ENCODE measurements at regions not wholly inside any gene's neighbourhood (a gene's known extent, or its start where the extent isn't known, plus 50 kb on each side); places are given as distances from the start of the nearest gene placed in this dataset.
"Not testable (repeated sequence)": the region's sequence is repeated elsewhere in the genome, so short reads cannot be mapped to it uniquely, and the experiment has no call there.

GRCh38 chr15:38073178-38073946, 138.9 kb downstream of the TMCO5A start:
- no peak for DNase-seq

- DNase-seq: no peak
Measured at GRCh38 chr15:38074029-38074428, 139.6 kb downstream of the TMCO5A start.

- no peak for DNase-seq
Measured at GRCh38 chr15:38075466-38075865, 141.0 kb downstream of the TMCO5A start.

- no peak for DNase-seq
Measured at GRCh38 chr15:38076786-38077185, 142.3 kb downstream of the TMCO5A start.

- DNase-seq: no peak
Measured at GRCh38 chr15:38079236-38079635, 144.8 kb downstream of the TMCO5A start.

- no peak for DNase-seq
Measured at GRCh38 chr15:38080651-38081275, 146.3 kb downstream of the TMCO5A start.

- no peak for DNase-seq
Measured at GRCh38 chr15:38084289-38084688, 149.8 kb downstream of the TMCO5A start.

GRCh38 chr15:38085114-38085513, 150.7 kb downstream of the TMCO5A start:
- no peak for DNase-seq

GRCh38 chr15:38085931-38086568, 151.6 kb downstream of the TMCO5A start:
- DNase-seq: no peak

GRCh38 chr15:38086611-38087010, 152.2 kb downstream of the TMCO5A start:
- DNase-seq: no peak

GRCh38 chr15:38088971-38089370, 154.5 kb downstream of the TMCO5A start:
- no peak for DNase-seq

GRCh38 chr15:38090223-38090622, 155.8 kb downstream of the TMCO5A start:
- no peak for DNase-seq

GRCh38 chr15:38090678-38091077, 156.2 kb downstream of the TMCO5A start:
- DNase-seq: no peak

- no peak for DNase-seq
Measured at GRCh38 chr15:38091078-38091645, 156.7 kb downstream of the TMCO5A start.

GRCh38 chr15:38093931-38094330, 158.7 kb upstream of the SPRED1 start:
- DNase-seq: no peak

GRCh38 chr15:38102972-38103371, 149.7 kb upstream of the SPRED1 start:
- no peak for DNase-seq

- no peak for DNase-seq
Measured at GRCh38 chr15:38103564-38103963, 149.1 kb upstream of the SPRED1 start.

GRCh38 chr15:38111070-38111469, 141.6 kb upstream of the SPRED1 start:
- DNase-seq: no peak

- DNase-seq: no peak
Measured at GRCh38 chr15:38112406-38112805, 140.2 kb upstream of the SPRED1 start.

GRCh38 chr15:38115121-38115520, 137.5 kb upstream of the SPRED1 start:
- DNase-seq: no peak

- DNase-seq: no peak
Measured at GRCh38 chr15:38117781-38118180, 134.9 kb upstream of the SPRED1 start.

- not testable (repeated sequence) for DNase-seq
Measured at GRCh38 chr15:38119865-38120264, 132.8 kb upstream of the SPRED1 start.

GRCh38 chr15:38127306-38127771, 125.3 kb upstream of the SPRED1 start:
- DNase-seq: no peak

GRCh38 chr15:38128341-38128781, 124.3 kb upstream of the SPRED1 start:
- no peak for DNase-seq

All from SW 1271 (cell line).